Epithelial cell of esophagus (primary cell): ENCODE measurements at regions not wholly inside any gene's neighbourhood (a gene's known extent, or its start where the extent isn't known, plus 50 kb on each side); places are given as distances from the start of the nearest gene placed in this dataset.
"Not testable (repeated sequence)": the region's sequence is repeated elsewhere in the genome, so short reads cannot be mapped to it uniquely, and the experiment has no call there.

Source experiments
- DNase-seq: peaks from one replicate; pipeline ENCODE4 v3.0.0; 2010; ENCODE audit warnings: low read depth
- H3K4me3 ChIP-seq: 2 replicates; pipeline ENCODE4 v1.5.1; 2011; ENCODE audit warnings: mild to moderate bottlenecking, low read length, control low read depth
- TF ChIP-seq, protein P1 (sequence below): IDR thresholded peaks from 2 replicates; pipeline ENCODE4 v1.5.1; 2011; ENCODE audit warnings: low read depth, mild to moderate bottlenecking, low read length, control low read depth, inconsistent platforms; ENCODE audit not compliant: insufficient read depth; ENCODE audit errors: missing control alignments

DNA sequence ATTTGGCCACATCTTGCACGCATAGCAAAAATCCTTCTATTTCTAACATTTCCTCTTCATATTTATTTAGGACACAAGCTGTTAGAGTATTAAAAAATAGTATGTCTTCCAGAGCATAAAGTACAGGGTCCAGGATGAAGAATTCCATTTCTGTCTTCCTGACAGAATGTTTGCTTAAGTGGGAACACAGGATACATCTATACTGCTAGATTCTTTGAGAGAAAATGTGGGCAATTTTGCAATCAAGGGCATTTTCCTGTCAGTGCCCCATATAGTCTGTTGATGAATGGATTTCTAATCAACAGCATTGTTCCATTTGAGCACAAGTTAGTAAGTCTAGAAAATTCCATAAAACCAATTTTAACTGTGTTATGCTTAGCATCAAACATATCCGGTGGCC, 409.9 kb downstream of the CPS1 start:
- no peak overlapping the region for H3K4me3 ChIP-seq
- DNase-seq: no peak
- TF ChIP-seq, protein P1, sequence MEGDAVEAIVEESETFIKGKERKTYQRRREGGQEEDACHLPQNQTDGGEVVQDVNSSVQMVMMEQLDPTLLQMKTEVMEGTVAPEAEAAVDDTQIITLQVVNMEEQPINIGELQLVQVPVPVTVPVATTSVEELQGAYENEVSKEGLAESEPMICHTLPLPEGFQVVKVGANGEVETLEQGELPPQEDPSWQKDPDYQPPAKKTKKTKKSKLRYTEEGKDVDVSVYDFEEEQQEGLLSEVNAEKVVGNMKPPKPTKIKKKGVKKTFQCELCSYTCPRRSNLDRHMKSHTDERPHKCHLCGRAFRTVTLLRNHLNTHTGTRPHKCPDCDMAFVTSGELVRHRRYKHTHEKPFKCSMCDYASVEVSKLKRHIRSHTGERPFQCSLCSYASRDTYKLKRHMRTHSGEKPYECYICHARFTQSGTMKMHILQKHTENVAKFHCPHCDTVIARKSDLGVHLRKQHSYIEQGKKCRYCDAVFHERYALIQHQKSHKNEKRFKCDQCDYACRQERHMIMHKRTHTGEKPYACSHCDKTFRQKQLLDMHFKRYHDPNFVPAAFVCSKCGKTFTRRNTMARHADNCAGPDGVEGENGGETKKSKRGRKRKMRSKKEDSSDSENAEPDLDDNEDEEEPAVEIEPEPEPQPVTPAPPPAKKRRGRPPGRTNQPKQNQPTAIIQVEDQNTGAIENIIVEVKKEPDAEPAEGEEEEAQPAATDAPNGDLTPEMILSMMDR: no peak

- no peak overlapping the region for H3K4me3 ChIP-seq
- no peak for DNase-seq
- TF ChIP-seq, protein P1: no peak
Observed at GRCh38 chr2:210971431-210971830, 415.0 kb downstream of the CPS1 start.

DNA sequence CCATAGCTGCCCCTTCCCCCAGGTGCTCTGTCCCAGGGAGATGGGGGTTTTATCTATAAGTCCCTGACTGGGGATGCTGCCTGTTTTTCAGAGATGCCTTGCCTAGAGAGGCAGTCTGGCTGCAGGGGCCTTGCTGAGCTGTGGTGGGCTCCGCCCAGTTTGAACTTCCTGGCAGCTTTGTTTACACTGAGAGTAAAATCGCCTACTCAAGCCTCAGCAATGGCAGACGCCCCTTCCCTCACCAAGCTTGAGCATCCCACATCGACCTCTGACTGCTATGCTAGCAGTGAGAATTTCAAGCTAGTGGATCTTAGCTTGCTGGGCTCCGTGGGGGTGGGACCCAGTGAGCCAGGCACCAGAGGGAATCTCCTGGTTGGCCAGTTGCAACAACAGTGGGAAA, 430.4 kb downstream of the CPS1 start:
- not testable (repeated sequence) for DNase-seq, H3K4me3 ChIP-seq

- no peak overlapping the region for H3K4me3 ChIP-seq
- TF ChIP-seq, protein P1: no peak
- no peak for DNase-seq
Observed at GRCh38 chr2:210991107-210991506, 434.7 kb downstream of the CPS1 start.

DNA sequence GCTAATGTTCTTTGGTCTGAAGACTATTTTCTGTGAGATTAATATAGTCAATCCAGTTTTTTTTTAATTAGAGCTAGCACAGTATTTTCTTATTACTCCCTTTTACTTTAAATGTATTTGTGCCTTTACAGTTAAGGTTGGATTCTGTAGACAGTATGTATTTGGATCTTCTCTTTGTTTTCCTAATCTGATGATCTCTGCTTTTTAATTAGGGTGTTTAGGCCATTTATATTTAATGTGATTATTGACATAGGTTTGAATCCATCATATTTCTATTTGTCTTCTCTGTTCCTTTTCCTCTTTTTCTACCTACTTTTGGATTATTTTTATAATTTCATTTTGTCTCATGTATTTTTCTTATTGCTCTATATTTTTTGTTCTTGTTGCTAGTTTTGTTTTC, 437.7 kb downstream of the CPS1 start:
- TF ChIP-seq, protein P1: no peak
- DNase-seq: no peak
- H3K4me3 ChIP-seq: no peak overlapping the region

GRCh38 chr2:210997373-210997772, 441.0 kb downstream of the CPS1 start:
- TF ChIP-seq, protein P1: no peak
- no peak overlapping the region for H3K4me3 ChIP-seq
- peak; percentile 0 for DNase-seq

- H3K4me3 ChIP-seq: no peak overlapping the region
- no peak for DNase-seq
- TF ChIP-seq, protein P1: no peak
Observed at GRCh38 chr2:210998334-210998733, 441.9 kb downstream of the CPS1 start.

DNA sequence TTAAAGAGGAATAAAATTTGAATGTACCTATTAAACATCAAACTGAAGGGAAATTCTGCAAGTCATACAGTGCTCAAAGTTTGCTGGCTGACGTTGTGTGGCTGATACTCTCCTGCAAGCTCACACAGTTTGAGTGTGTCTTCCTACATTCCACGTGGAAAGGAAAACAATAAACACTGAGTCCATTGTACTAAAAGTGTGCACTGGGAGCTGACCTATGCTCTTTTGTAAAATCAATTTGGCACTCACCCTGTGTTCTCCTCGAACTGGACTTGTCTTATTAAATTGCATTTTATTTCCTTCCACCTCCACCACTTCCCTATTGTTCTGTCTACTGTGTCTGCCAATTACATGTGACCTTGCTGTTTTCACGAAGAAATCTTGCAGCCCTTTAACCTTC, 458.0 kb downstream of the CPS1 start:
- H3K4me3 ChIP-seq: no peak overlapping the region
- DNase-seq: no peak
- TF ChIP-seq, protein P1: no peak
